Mesenchymal stem cell (in vitro differentiated cells and primary cell): ENCODE measurements at regions not wholly inside any gene's neighbourhood (a gene's known extent, or its start where the extent isn't known, plus 50 kb on each side); places are given as distances from the start of the nearest gene placed in this dataset.

Source experiments
- DNase-seq: peaks from one replicate; pipeline ENCODE4 v3.0.0-alpha.2; 2013
- H2AFZ ChIP-seq: one replicate; pipeline ENCODE4 v1.6.1; 2013; ENCODE audit warnings: low read depth, mild to moderate bottlenecking, control low read depth, inconsistent platforms, low read length, moderate library complexity
- H2AK5ac ChIP-seq: 2 replicates; pipeline ENCODE4 v1.6.1; 2013; ENCODE audit warnings: low read length, moderate library complexity, mild to moderate bottlenecking, inconsistent platforms; ENCODE audit not compliant: severe bottlenecking
- H2BK120ac ChIP-seq: one replicate; pipeline ENCODE4 v1.6.1; 2013; ENCODE audit warnings: low read depth, mild to moderate bottlenecking, inconsistent platforms, low read length, moderate library complexity
- H2BK12ac ChIP-seq, 2 experiments: one replicate each; pipeline ENCODE4 v1.6.1; 2013; ENCODE audit warnings: inconsistent platforms in 2 of 2, low read length in 2 of 2, mild to moderate bottlenecking in 2 of 2, moderate library complexity in 2 of 2, control low read depth in 1 of 2
- H2BK15ac ChIP-seq: one replicate; pipeline ENCODE4 v1.6.1; 2013; ENCODE audit warnings: mild to moderate bottlenecking, low read depth, inconsistent platforms; ENCODE audit not compliant: poor library complexity, severe bottlenecking
- H2BK5ac ChIP-seq: 2 replicates; pipeline ENCODE4 v1.6.1; 2013; ENCODE audit warnings: low read depth, mild to moderate bottlenecking, low read length, control low read depth, inconsistent platforms; ENCODE audit not compliant: poor library complexity, severe bottlenecking
- H3K14ac ChIP-seq, 2 experiments: one replicate each; pipeline ENCODE4 v1.6.1; 2013; ENCODE audit warnings: inconsistent platforms in 2 of 2, low read length in 2 of 2, control low read depth in 1 of 2, mild to moderate bottlenecking in 1 of 2, moderate library complexity in 1 of 2
- H3K18ac ChIP-seq, 2 experiments: one replicate each; pipeline ENCODE4 v1.6.1; 2013; ENCODE audit warnings: inconsistent platforms in 2 of 2, low read length in 2 of 2, control low read depth in 1 of 2, low read depth in 1 of 2, mild to moderate bottlenecking in 1 of 2
- H3K23ac ChIP-seq, 2 experiments: one replicate each; pipeline ENCODE4 v1.6.1; 2013; ENCODE audit warnings: inconsistent platforms in 2 of 2, low read length in 2 of 2, mild to moderate bottlenecking in 2 of 2, moderate library complexity in 2 of 2, control low read depth in 1 of 2
- H3K27ac ChIP-seq: 2 replicates; pipeline ENCODE4 v1.5.1; 2013; ENCODE audit warnings: mild to moderate bottlenecking, moderate library complexity, low read length, control low read depth, inconsistent platforms; ENCODE audit not compliant: poor library complexity, severe bottlenecking
- H3K27me3 ChIP-seq, 2 experiments: 2 replicates each; pipeline versions ENCODE4 v1.6.1 to v1.7.0; 2013; ENCODE audit warnings: low read length in 2 of 2, mild to moderate bottlenecking in 2 of 2, moderate library complexity in 2 of 2, control low read depth in 1 of 2, inconsistent platforms in 1 of 2; ENCODE audit not compliant: control insufficient read depth in 1 of 2, insufficient read depth in 1 of 2
- H3K36me3 ChIP-seq, 2 experiments: 2 replicates each; pipeline versions ENCODE4 v1.6.1 to v1.7.0; 2013; ENCODE audit warnings: low read length in 2 of 2, control low read depth in 1 of 2, inconsistent platforms in 1 of 2, low read depth in 1 of 2, mild to moderate bottlenecking in 1 of 2; ENCODE audit not compliant: insufficient read depth in 2 of 2, control insufficient read depth in 1 of 2
- H3K4ac ChIP-seq, 2 experiments: one replicate each; pipeline ENCODE4 v1.6.1; 2013; ENCODE audit warnings: inconsistent platforms in 2 of 2, low read length in 2 of 2, mild to moderate bottlenecking in 2 of 2, moderate library complexity in 2 of 2, control low read depth in 1 of 2, low read depth in 1 of 2
- H3K4me1 ChIP-seq: 2 replicates; pipeline ENCODE4 v1.6.1; 2013; ENCODE audit warnings: low read depth, low read length, control low read depth; ENCODE audit not compliant: control insufficient read depth, insufficient read depth
- H3K4me2 ChIP-seq: 2 replicates; pipeline ENCODE4 v1.6.1; 2013; ENCODE audit warnings: low read length, mild to moderate bottlenecking, inconsistent platforms; ENCODE audit not compliant: poor library complexity, severe bottlenecking
- H3K4me3 ChIP-seq, 2 experiments: 2 replicates each; pipeline versions ENCODE4 v1.5.1 to v1.7.0; 2013; ENCODE audit warnings: low read length in 2 of 2, mild to moderate bottlenecking in 2 of 2, control low read depth in 1 of 2, low read depth in 1 of 2; ENCODE audit not compliant: insufficient read depth in 1 of 2
- H3K79me1 ChIP-seq: replicated peaks from 2 replicates; pipeline ENCODE4 v1.6.1; 2013; ENCODE audit warnings: mild to moderate bottlenecking, control low read depth, low read length, inconsistent platforms; ENCODE audit not compliant: poor library complexity, severe bottlenecking
- H3K9ac ChIP-seq: 2 replicates; pipeline ENCODE4 v1.7.0; 2013; ENCODE audit warnings: mild to moderate bottlenecking, low read length, moderate library complexity
- H3K9me3 ChIP-seq: 2 replicates; pipeline ENCODE4 v1.7.0; 2013; ENCODE audit warnings: mild to moderate bottlenecking, low read length; ENCODE audit not compliant: control insufficient read depth
- H4K8ac ChIP-seq: one replicate; pipeline ENCODE4 v1.6.1; 2013; ENCODE audit warnings: inconsistent platforms, mild to moderate bottlenecking, low read length, moderate library complexity
- H4K91ac ChIP-seq: one replicate; pipeline ENCODE4 v1.6.1; 2013; ENCODE audit warnings: mild to moderate bottlenecking, low read length, inconsistent platforms
- WGBS: methylation state at CpG from one replicate; pipeline ENCODE4 v1.1.7; 2013; ENCODE audit warnings: mixed read lengths; 5-methylcytosine and 5-hydroxymethylcytosine counted together

DNA sequence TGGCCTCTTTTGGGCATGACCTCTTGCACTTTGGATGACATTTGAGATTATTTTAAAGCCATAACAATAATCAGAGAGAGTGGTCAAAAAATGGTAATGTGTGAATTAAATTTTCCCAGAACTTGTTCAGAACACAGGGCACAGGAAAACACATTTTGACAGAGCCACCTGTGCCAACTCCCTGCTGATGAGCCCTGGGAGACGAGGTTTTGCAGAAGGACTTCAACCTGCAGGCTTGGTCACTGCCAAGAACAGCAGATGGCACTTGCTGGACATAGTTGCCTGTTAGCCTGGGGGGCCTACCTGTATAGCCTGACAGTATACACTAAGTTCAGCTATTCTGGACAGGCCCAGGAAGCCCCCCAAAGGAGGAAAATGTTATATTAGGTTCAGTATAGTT lies 277.8 kb upstream of the EMCN start:
- Histone ChIP-seq H3K79me1 (no peaks in the 10 kb centered on the region), H3K14ac (no peak overlapping the region), H3K9me3 (no peaks in the 10 kb centered on the region), H2AFZ (no peak overlapping the region), H4K8ac (no peak overlapping the region), H2BK15ac (no peak overlapping the region), H2BK5ac (no peak overlapping the region), H2BK120ac (no peak overlapping the region), H2BK12ac (no peak overlapping the region), H3K9ac (no peak overlapping the region), H3K18ac (no peak overlapping the region), H3K4me1 (no peaks in the 10 kb centered on the region), H3K23ac (no peak overlapping the region), H2AK5ac (no peak overlapping the region), H4K91ac (no peak overlapping the region), H3K27ac (no peak overlapping the region), H3K36me3 (no peaks in the 10 kb centered on the region), H3K4ac (no peak overlapping the region), H3K4me2 (no peak overlapping the region), H3K4me3 (no peak overlapping the region), H3K27me3 (no peaks in the 10 kb centered on the region)
- WGBS: 88% methylated on average over 1 of the region's 1 CpG
- no peak for DNase-seq

DNA sequence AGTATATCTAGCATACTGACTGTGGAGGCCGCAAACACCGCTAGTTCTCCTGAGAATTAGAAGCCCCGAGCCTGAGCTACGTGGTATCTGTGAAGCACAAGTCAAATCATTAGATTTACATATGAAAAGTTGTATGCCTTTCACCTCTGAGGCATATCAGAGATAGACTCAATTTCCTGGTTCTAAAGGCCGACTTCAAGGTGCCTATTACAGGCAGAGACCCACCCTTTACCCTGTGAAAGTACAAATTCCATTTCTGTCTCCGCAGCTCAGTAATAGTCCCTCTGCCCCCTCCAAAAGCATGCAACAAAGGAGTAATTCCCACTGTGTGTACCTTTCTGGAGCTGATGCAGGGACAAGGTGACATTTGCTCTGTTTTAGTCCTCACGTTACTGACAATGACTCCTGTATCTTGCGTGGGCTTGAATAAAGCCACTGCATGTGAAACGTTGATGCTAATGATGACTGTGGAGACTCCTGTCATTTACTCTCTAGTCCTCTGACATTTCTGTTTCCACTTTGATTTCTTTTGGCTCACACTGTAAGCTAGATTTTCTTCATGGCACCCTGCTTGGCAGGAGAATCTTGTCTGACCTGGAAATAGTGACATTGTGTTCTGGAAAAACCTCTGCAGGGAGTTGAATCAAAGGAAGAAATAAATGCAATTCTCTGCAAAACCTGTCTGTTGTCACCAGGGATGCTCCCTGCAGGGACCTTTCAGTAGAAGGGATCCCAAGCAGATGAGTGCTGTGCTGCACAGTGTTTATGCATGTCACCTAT lies 273.2 kb upstream of the EMCN start:
- H4K91ac ChIP-seq: no peak overlapping the region
- WGBS: 91% methylated on average over 9 of the region's 9 CpGs
- no peak overlapping the region for H2BK5ac ChIP-seq
- H3K18ac ChIP-seq: no peak overlapping the region
- no peaks in the 10 kb centered on the region for H3K79me1 ChIP-seq
- no peaks in the 10 kb centered on the region for H3K27me3 ChIP-seq
- no peak overlapping the region for H3K14ac ChIP-seq
- H4K8ac ChIP-seq: no peak overlapping the region
- H3K9me3 ChIP-seq: no peaks in the 10 kb centered on the region
- H2BK120ac ChIP-seq: no peak overlapping the region
- no peak overlapping the region for H3K4ac ChIP-seq
- no peak overlapping the region for H3K4me3 ChIP-seq
- H3K9ac ChIP-seq: no peak overlapping the region
- no peak for DNase-seq
- no peak overlapping the region for H2BK15ac ChIP-seq
- H3K27ac ChIP-seq: no peak overlapping the region
- no peak overlapping the region for H3K4me2 ChIP-seq
- H2BK12ac ChIP-seq: no peak overlapping the region
- H2AFZ ChIP-seq: no peak overlapping the region
- no peaks in the 10 kb centered on the region for H3K36me3 ChIP-seq
- H3K23ac ChIP-seq: no peak overlapping the region
- no peak overlapping the region for H2AK5ac ChIP-seq
- no peaks in the 10 kb centered on the region for H3K4me1 ChIP-seq

DNA sequence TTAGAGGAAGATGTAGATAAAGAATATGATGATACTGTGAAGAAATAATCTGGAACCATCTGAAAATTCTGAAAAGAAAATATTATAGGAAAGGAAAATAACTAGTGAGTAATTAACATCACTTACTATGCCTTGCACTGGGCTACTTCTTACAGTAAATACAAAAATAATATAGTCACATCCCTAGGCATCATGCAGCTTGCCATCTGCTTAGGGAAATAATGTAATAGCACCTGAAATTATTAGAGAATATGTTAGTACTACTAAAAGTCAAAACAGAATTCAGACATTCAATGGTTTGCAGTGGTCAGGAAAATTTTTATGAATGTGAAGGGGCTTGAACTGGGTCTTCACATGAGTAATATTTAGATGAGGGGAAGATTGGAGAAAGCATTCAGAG lies 272.2 kb upstream of the EMCN start:
- Histone ChIP-seq H2AK5ac (no peak overlapping the region), H3K27ac (no peak overlapping the region), H3K4me2 (no peak overlapping the region), H3K18ac (no peak overlapping the region), H4K8ac (no peak overlapping the region), H3K27me3 (no peaks in the 10 kb centered on the region), H3K14ac (no peak overlapping the region), H2BK120ac (no peak overlapping the region), H3K4me3 (no peak overlapping the region), H3K36me3 (no peaks in the 10 kb centered on the region), H3K4ac (no peak overlapping the region), H3K79me1 (no peaks in the 10 kb centered on the region), H3K9me3 (no peaks in the 10 kb centered on the region), H3K9ac (no peak overlapping the region), H3K4me1 (no peaks in the 10 kb centered on the region), H2BK5ac (no peak overlapping the region), H3K23ac (no peak overlapping the region), H4K91ac (no peak overlapping the region), H2AFZ (no peak overlapping the region), H2BK12ac (no peak overlapping the region), H2BK15ac (no peak overlapping the region)
- no peak for DNase-seq

DNA sequence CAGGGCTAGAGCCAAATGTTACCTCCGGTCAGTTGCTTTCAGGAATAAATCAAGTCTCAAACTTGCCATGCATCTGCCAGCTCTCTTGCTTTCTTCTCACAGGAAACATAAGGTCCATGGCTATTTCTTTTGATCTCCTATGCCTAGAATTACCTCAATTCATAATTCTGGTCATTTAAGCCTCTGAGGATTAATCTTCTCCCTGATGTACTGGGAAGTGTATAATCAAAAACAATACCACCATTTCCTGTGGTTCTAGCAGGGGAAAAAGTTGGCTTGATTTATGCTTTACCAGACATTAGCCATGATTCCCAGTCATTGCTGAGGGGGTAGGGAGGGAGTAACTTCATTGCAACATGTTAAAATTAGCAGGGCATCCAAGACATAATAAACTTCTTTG lies 268.7 kb upstream of the EMCN start:
- Histone ChIP-seq H4K8ac (no peak overlapping the region), H3K14ac (no peak overlapping the region), H3K27me3 (no peaks in the 10 kb centered on the region), H2BK12ac (no peak overlapping the region), H3K27ac (no peak overlapping the region), H3K79me1 (no peaks in the 10 kb centered on the region), H3K9ac (no peak overlapping the region), H3K23ac (no peak overlapping the region), H2BK15ac (no peak overlapping the region), H3K4me1 (no peaks in the 10 kb centered on the region), H2BK120ac (no peak overlapping the region), H3K9me3 (no peaks in the 10 kb centered on the region), H2AFZ (no peak overlapping the region), H2AK5ac (no peak overlapping the region), H4K91ac (no peak overlapping the region), H3K18ac (no peak overlapping the region), H3K4me3 (no peak overlapping the region), H3K4ac (no peak overlapping the region), H3K36me3 (no peaks in the 10 kb centered on the region), H3K4me2 (no peak overlapping the region), H2BK5ac (no peak overlapping the region)
- DNase-seq: no peak
- WGBS: 79% methylated on average over 1 of the region's 1 CpG
